GM12873 (cell line): ENCODE measurements at regions not wholly inside any gene's neighbourhood (a gene's known extent, or its start where the extent isn't known, plus 50 kb on each side); places are given as distances from the start of the nearest gene placed in this dataset.

Source experiments
- TF ChIP-seq, protein P1 (sequence below): IDR thresholded peaks from 2 replicates; pipeline ENCODE4 v1.5.1; 2012; ENCODE audit warnings: low read depth, mild to moderate bottlenecking, moderate library complexity, low read length, control low read depth; ENCODE audit not compliant: insufficient read depth; ENCODE audit errors: missing control alignments

GRCh38 chr10:83943049-83943448 is 196.3 kb upstream of the GHITM start:
- TF ChIP-seq, protein P1, sequence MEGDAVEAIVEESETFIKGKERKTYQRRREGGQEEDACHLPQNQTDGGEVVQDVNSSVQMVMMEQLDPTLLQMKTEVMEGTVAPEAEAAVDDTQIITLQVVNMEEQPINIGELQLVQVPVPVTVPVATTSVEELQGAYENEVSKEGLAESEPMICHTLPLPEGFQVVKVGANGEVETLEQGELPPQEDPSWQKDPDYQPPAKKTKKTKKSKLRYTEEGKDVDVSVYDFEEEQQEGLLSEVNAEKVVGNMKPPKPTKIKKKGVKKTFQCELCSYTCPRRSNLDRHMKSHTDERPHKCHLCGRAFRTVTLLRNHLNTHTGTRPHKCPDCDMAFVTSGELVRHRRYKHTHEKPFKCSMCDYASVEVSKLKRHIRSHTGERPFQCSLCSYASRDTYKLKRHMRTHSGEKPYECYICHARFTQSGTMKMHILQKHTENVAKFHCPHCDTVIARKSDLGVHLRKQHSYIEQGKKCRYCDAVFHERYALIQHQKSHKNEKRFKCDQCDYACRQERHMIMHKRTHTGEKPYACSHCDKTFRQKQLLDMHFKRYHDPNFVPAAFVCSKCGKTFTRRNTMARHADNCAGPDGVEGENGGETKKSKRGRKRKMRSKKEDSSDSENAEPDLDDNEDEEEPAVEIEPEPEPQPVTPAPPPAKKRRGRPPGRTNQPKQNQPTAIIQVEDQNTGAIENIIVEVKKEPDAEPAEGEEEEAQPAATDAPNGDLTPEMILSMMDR = no peak

DNA sequence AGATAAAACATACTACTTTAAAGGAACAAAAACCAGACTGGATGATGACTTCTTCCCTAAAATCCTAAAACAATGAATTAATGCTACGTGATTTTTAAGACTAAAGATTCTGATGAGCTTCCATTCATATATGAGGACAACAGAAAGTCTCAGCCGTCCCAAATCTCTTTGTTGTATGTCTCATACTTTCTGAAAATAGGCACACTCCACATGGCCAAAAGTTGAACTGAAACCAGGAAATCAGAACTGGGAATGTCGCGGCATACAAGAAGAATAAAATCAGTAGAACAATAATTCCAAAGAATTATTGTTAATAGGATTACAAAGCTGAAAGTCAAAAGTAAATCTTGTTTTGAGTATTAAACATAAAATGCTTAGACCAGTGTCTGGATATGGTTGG is 195.4 kb upstream of the GHITM start:
- TF ChIP-seq, protein P1 = no peak

GRCh38 chr10:83945982-83946718 is 193.2 kb upstream of the GHITM start:
- TF ChIP-seq, protein P1 = no peak

GRCh38 chr10:83952314-83952713 is 187.0 kb upstream of the GHITM start:
- TF ChIP-seq, protein P1 = no peak

- TF ChIP-seq, protein P1 = no peak
Observed at GRCh38 chr10:83953589-83953988, 185.7 kb upstream of the GHITM start.

GRCh38 chr10:83954193-83954799 is 185.0 kb upstream of the GHITM start:
- TF ChIP-seq, protein P1 = no peak

- TF ChIP-seq, protein P1 = no peak
Observed at GRCh38 chr10:83955406-83955805, 183.9 kb upstream of the GHITM start.
